Fibroblast of skin of scalp (primary cell): ENCODE measurements at regions not wholly inside any gene's neighbourhood (a gene's known extent, or its start where the extent isn't known, plus 50 kb on each side); places are given as distances from the start of the nearest gene placed in this dataset.
A peak's percentile ranks its signal among the peaks of the same experiment; 100 is the strongest.
"Not testable (repeated sequence)": the region's sequence is repeated elsewhere in the genome, so short reads cannot be mapped to it uniquely, and the experiment has no call there.

Experiments used
- DNase-seq: peaks from one replicate; pipeline ENCODE4 v3.0.0-alpha.2; 2013

- DNase-seq = no peak
Measured at GRCh38 chr4:112951362-112952312, 97.8 kb upstream of the ANK2 start.

- DNase-seq = no peak
Measured at GRCh38 chr4:112952313-112952700, 97.1 kb upstream of the ANK2 start.

GRCh38 chr4:112953262-112953661 lies 96.2 kb upstream of the ANK2 start:
- DNase-seq = no peak

- no peak for DNase-seq
Measured at GRCh38 chr4:112954286-112954685, 95.2 kb upstream of the ANK2 start.

- DNase-seq = no peak
Measured at GRCh38 chr4:112956484-112956896, 93.0 kb upstream of the ANK2 start.

DNA sequence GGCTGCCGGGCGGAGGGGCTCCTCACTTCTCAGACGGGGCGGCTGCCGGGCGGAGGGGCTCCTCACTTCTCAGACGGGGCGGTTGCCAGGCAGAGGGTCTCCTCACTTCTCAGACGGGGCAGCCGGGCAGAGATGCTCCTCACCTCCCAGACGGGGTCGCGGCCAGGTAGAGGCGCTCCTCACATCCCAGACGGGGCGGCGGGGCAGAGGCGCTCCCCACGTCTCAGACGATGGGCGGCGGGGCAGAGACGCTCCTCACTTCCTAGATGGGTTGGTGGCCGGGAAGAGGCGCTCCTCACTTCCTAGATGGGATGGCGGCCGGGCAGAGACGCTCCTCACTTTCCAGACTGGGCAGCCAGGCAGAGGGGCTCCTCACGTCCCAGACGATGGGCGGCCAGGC lies 91.7 kb upstream of the ANK2 start:
- not testable (repeated sequence) for DNase-seq

DNA sequence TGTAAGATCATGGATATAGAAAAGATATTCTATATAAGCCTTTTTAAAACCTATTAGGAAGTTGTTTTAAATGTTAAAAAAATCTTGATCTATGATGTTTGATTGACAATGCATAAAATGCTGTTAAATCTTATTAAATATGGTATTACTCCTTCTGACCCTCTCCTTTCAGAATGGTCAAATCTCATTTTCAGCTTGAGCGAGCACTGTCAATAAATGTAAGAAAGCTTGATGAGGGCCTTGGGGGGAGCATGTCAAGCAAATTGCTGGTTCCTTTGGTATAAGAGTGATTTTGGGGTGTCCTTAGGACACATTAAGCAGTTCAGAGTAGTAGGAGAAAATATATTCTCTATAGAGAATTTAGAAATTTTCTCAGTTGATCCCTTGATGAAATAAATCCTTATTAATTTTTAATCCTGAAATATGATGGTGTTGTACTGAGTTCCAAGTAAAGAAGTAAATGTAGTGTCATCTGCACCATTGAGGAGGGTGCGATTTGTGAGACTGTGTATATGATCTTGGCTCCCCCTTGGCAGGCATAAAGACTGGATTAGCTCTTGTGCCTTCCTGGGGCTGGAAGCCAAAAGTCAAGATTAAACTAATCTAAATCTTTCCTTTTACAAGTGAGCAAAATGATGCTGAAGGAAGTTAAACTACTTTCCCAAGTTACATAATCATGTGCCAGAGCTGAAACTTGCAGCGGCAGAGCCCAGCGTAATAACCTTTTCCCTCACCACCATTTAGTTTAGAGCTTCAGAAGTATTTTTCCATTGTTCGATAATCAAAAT lies 82.6 kb upstream of the ANK2 start:
- no peak for DNase-seq

GRCh38 chr4:112968451-112969159 lies 80.8 kb upstream of the ANK2 start:
- peak; percentile 13 for DNase-seq

GRCh38 chr4:112970903-112971302 lies 78.5 kb upstream of the ANK2 start:
- no peak for DNase-seq

GRCh38 chr4:112973750-112974251 lies 75.7 kb upstream of the ANK2 start:
- peak; percentile 11 for DNase-seq

DNA sequence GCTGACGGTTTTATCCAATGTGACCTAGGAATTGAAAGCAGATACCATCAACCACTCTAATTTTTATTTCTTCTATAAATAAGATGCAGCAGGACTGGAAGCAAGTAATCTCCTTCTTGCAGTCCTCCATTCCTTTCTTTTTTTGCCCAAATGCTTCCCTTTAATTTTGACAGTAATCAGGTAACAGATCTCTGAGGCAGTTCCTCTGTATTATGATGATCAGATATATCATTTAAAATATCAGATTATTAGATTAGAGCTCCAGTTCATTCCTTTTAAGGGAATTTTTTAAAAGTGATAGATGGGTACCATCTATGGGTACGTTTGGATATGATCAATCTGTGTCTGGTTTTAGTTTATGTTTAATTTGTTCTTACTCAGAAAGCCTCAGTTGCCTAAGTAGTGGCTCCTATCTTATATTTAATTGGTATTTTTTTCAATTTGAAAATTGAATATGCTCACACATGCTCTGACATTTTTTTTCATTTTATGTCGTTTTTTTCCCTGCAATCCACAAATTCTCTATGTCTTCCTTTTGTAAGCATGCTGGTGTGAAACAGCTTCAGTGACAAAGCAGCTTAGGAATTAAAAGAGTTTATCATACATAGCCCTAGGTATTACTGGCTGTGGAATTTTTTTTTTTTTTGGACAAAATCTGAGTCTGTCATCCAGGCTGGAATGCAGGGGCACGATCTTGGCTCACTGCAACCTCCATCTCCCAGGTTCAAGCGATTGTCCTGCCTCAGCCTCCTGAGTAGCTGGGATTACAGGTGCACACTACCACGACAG lies 73.7 kb upstream of the ANK2 start:
- DNase-seq = peak; percentile 22

DNA sequence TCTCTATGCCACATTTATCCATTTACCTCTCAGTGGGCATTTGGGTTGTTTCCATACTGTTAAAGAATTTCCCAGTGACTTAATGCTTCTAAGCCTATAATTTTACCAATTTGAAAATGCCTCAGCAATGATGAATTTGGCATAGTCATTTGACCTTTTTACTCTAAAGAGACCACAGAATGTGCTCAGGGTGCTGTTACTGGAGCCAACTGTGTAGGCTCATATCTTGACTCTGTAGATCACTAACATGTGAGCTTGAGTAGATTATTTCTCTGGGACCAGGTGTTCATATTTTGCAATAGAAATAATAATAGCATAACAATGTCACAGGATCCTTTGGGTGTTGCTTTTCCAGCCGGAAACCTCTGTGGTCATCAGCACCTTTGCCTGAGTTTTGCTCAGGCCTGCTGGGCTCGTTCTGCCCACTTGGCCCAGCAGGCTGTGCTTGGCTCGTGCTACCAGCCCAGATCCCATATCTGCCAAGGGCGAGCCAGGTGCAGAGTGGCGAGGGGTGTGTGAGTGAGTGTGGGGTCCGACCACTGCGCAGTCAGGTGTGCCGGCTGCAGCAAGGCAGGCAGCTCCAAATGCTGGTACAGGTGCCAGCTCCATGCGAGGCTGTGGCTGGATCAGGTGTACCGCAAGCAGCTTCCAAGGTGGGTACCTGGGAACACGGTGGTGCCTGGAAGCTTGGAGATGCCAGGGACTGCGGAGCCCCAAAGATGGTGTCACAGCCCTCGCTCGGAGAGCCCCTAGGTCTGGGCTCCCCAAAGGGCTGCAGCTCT lies 70.6 kb upstream of the ANK2 start:
- peak; percentile 2 for DNase-seq

GRCh38 chr4:112979881-112980421 lies 69.5 kb upstream of the ANK2 start:
- DNase-seq = no peak

DNA sequence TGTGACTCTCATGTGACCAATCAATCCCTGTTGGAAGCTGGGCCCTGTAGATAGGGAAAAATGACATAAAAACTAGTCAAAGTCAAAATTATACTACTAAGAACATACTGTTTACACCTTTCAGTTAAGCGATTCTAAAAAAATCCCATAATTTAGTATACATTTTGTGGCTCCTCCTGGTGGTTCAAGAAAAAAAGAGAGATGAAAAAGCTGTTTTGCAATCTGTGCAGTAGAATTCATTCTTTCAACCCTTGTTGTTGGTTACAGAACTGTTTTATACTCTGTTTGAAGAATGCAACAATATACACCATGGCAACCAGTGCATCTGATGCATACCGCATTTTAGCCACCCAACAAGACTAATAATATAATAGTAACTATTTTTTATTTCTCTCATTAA lies 66.8 kb upstream of the ANK2 start:
- no peak for DNase-seq

- DNase-seq = peak; percentile 42
Measured at GRCh38 chr4:112994732-112995464, 54.6 kb upstream of the ANK2 start.
